NCI-H748 treated with DMSO at 0.1 percent for 48 hours (cell line): ENCODE measurements at regions not wholly inside any gene's neighbourhood (a gene's known extent, or its start where the extent isn't known, plus 50 kb on each side); places are given as distances from the start of the nearest gene placed in this dataset.

ENCODE experiments used
- DNase-seq: peaks from one replicate; lab custom pipeline; 2025; lab: John Stamatoyannopoulos, UW

DNA sequence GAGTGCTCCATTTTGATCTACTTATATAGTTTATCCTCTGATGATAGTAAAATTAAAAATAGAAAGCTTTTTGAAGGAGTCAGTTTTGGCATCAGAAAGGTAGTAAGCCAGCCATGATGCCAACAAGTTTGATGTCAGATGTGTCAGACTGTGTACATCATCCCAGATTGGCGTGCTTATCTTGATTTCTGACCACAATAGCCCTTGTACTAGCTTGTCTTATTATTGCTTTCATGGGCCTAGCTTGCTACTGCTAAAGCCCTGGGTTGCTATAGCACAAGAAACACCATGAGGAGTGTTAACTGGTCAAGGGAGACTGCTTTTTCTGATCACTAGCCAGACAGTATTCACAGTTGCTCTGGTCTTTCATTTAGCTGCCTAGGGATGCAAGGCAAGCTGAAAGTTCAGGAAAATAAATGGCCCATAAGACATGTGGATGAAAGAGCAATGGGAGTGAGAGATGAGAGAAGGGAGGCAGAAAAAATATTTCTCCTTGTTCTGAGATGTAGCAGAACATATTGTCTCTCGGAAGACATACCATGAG is 1038.5 kb downstream of the JRKL start:
- DNase-seq = no peak

DNA sequence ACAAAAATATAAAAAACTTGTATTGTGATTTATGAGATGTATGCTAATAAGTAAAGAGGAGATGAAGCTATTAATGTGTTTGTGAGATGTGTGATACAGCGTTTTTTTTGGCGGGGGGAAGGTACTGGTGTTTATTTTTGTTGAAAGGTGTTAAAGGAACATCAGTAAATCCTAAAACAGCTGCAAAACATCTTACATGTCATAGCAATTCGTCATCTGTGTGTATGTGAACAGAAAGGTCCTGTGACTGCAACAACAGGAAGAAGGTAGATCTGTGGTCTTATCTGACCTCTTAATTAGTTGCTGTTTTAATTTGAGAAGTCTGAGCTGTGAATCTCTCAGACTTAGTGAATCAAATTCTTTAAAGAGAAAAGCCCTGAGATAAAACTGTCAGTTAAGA is 1041.1 kb downstream of the JRKL start:
- no peak for DNase-seq

DNA sequence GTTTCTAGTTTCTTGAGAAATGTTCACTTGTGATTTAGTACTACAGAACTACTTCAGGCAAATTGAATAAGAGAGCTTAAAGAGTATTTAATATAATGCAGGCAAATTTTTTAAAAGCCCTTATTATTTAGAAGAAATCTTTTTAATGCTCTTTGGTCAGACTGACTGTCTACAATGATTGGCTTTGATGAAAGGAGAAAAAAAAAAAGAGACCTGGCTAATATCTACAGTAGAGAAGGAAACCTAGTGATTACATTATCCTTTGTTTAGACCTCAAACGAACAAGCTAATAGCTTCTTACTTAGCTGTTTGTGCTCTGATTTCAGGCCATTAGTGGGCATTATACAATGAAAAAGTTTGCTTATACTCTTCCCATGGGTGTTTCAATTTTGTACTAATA is 1043.1 kb downstream of the JRKL start:
- DNase-seq = no peak

DNA sequence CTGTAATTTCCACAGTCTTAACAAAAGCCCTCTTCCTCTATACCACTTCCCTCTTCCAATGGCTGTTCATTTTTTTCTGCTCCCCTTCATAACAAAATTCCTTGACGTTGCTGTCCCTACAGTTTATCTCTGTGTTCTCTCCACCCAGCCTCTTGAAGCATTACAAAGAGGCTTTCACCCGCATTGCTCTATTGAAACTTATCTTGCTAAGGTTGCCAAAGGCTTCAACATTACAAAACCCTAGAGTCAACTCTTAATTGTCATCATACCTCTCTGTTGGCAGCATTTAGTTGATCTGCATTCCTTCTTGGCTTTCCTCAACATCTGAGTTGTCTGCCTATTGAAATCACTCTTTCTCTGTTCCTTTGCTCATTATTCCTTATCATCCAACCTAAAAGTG is 1055.7 kb downstream of the JRKL start:
- DNase-seq = no peak

DNA sequence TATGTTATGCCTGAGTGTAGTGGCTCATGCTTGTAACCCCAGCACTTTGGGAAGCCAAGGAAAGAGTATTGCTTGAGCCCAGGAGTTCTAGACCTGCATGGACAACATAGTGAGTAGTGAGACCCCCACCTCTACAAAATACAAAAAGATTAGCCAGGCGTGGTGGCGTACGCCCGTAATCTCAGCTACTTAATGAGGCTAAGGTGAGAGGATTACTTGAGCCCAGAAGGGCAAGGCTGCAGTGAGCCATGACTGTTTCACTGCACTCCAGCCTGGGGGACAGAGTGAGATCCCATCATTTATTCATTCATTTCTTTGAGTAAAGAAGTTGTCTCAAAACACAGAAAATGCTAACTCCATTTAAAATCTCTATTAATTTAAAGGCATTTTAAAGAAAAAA is 1061.6 kb downstream of the JRKL start:
- no peak for DNase-seq

DNA sequence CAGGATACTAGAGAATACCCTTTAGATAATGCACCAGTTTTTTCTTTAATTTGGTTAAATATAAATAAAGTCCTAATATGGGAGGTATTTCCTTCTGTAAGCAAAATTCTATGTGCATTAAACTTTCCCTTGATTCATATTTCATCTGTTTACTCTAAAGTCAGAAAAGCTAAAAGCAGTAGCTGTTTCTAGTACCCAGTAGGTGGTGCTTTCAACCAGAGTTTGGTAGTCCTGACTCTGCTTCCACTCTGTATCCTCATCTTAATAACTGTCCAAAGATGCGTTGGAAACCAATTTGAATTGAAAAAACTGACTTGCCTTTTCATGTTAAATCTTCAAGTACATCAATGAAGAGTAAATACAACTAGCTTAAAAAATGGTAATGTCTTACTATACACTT is 1065.2 kb downstream of the JRKL start:
- peak; percentile 62 for DNase-seq

DNA sequence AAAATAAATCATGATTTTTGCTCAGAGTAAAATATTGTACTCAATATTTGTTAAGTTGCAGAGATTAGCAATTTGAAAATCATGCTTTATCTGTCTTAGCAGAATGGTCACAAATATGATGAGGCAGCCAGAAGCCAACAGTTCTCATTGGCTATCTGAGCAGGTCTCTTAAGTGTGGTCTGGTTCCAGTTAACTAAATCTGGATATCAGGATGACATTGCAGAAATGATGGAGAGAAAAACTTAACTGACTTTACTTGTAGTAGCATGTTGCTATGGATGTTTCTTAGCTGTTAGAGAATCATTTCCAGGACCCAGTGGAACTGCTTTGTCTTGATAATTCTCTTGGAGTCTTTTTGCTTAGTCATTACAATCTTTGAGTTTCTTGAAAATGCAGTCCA is 1070.3 kb downstream of the JRKL start:
- DNase-seq = no peak

DNA sequence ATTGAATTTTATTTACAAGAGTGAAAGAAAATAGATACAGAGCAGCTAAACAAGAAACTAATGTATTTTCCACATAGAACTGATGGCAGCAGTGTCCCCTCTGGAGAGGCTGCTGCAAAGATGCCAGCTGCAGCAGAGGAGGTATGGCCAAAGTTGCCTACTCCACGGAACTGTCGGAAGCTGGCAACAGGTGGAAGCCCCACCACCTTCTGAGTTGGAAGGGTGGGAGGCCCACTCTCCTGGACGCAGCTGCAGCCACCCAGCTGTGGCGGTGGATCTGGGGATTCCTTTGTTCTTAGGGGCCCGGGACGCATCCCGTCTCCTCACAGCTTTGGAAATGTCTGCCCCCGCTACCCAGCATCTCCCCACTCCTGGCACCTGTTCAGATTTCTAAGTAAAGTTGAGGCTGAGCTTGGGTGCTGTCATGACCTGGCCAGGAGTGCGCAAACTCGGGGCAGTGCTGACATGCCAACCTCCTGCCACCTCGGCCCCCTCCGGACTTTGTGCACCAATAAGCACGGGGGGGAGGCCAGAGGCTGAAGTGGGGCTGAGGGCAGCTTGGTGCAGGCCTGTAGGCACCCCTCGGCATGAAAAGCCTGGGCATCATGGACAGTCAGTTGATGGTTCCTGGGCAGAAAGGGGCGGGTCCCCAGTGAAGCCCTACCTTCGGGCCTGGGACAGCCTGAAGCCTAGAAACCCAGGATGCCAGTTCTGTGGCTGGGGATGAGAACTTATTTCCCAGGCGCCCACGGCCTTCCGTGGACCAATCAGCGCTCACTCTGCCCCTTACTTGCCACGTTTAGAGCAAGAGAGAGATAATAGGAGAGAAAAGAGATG is 1071.4 kb downstream of the JRKL start:
- DNase-seq = no peak

DNA sequence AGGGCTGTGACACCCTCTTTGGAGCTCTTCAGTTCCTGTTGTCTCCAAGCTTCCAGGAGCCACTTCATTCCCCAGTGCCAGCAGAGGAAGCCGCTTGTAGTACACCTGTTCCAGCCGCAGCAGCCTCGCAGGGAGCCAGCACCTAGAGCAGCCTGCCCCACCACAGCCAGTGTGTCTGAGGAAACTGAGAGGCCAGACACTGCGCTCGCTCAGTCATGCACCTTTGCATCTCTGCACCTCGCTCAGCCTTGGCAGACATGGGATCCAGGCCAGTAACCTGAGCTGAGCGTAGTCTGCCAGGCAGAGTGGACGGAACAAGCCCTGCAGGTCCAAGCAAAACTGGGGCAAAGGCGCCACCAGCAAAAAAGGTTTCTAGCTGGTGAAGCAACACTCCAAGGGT is 1072.1 kb downstream of the JRKL start:
- no peak for DNase-seq

DNA sequence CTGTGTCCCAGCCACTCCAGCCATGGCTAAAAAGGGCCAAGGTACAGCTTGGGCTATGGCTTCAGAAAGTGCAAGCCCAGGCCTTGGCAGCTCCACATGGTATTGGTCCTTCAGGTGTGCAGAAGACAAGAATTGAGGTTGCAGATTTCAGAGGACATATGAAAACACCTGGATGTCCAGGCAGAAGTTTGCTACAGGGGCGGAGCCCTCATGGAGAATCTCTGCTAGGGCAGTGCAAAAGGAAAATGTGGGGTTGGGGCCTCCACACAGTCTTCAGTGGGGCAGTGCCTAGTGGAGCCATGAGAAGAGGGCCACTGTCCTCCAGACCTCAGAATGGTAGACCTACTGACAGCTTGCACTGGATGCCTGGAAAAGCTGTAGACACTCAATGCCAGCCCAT is 1074.1 kb downstream of the JRKL start:
- no peak for DNase-seq

DNA sequence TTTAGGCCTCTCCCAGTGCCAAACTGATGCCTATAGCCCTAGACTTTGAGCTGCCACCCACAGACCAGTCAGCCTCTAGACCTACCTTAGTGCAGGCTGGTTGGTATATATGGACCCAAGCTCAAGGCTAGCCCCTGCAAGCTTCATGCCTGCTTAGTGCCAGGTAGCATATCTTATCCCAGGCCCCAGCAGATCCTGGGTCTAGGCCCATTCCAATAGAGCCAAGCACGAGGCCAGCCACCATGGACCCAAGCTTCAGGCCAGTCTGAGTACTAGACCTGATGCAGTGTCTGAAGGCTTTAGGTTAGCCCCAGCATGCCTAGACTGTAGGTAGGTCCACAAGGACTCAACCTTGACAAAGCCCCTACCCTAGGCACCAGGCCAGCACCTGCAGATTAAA is 1081.7 kb downstream of the JRKL start:
- DNase-seq = no peak

DNA sequence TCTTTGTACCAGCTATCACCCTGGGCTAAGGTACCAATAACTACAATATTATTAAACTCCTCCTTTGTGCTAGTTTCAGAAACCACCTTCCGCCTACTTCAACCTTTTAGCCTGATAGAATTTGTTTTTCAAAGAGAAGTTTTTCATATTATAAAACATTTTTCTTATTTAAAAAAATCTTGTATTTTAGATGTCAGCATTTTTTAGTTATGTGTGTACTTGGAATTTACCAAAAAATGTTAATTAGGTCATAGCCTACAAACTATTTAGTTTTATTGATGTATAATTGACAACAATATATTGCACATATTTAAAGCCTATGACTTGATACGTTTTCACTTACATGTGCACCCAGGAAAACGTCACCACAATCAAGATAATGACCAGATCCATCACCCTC is 1097.6 kb downstream of the JRKL start:
- DNase-seq = no peak

DNA sequence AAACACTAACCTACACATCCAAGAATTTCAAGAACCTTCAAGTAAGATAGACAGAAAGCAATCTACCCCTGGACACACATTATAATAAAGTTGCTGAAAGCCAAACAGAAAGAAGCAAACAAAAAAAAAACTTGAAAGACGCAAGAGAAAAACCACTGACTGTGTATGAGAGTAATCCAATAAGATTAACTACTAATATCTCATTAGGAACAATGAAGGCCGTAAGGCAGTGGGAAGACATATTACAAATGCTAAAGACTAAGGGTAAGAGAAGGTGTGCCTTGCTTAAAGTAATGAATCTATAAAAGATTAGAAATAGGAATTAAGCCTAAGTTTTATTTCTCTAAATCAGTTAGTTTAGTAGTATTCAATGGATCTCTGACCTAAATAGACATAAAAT is 1109.1 kb downstream of the JRKL start:
- DNase-seq = no peak

DNA sequence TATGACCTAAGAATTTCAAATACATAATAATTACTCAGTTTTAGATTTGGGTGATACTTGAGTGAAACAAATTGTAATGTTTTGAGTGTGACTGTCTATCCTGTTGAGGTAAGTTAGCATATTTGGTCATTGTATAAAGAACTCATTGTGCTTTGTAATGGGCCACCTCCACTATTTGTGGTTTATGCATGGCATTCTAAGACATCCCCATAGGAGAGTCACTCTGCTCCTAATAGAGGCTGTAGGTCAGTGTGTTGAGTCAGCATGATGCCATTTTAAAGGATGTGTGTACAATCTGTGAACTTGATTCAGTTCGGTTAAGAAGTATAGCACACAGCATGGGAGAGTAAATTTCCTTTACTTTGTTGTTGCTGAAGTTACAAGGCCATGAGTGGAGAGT is 1112.4 kb downstream of the JRKL start:
- DNase-seq = no peak

DNA sequence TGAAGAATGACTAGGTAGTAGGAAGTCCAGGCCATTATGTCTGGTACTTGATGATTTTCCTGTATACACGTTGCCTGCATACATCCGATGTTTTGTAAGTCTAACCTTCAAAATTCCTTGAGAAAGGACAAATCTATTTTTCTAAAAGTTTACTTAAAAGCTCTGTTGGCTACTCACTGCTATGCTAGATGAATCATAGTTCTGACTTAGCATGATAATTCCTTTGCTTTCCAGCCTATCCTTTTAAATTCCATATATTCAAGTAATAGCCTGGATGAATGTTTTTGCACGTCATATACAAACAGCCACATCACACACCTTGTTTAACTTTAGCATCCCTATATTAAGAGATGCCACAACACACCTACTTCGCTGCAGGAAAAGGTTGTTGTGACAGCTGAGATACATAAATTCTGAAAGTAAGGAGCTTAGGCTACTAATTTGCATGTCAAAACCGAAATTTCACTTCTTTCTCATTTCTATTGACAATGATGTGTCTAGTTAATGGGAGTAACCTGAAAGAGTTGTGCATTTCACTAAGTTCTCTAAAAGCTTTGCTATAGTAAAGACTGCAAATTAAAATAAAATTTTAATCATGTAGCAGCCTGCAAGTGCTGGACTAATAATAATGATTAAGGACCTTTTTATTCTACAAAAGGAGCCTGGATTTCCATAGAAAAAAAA is 1116.4 kb downstream of the JRKL start:
- DNase-seq = no peak

DNA sequence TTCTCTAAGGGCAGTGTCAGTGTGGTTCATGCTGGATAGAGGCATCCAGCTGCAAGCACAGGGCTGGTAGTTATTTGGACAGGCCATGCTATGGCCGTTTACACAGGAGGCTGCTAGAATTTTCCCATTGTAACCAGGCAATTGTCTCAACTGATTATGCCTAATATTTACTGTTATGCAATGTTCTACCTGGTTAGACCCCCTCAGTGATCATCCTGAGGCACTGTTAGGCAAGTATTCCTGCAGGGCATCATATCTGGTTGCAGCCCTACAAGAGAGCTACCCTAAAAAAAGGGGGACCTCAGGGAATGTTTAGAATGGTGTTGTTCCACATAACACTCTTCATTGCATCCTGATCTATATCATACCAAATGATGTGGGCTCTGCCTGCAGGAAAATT is 1124.6 kb downstream of the JRKL start:
- DNase-seq = no peak

DNA sequence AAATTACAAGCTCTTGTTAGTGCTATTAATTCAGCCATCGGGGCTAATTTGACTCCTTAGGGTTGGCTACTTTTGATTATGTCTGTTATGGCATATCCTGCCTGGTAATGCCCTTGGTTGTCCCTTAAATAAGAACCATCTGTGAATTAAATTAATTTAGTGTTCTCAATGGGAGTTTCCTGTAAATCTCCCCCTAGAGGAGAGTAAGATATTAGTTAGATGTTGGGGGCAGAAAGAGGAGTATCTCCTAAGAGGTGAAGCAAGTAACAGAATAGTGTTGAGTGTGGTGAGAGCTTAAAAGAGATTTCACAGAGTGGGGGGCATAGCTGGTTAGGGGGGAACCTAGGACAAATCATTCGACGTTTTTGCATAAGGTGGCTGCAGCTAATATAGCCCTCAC is 1126.9 kb downstream of the JRKL start:
- DNase-seq = no peak

DNA sequence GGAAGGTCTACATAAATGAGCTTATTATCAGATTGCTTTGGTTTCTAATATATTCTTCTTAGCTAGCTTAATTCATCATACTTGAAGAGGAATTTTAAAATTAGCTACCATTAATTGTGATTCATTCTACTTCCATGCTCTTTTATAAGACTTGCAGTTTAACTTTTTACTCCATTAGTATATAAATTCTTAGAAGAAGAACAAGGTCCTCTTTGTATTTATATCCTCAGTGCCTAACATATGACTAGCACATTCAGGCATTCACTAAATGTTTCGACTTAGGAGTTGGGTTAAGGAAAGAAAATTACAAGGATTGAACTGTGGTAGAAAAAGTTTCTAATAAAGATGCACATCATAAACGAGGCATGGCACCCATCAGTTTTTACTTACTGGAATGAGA is 1135.5 kb downstream of the JRKL start:
- DNase-seq = no peak

DNA sequence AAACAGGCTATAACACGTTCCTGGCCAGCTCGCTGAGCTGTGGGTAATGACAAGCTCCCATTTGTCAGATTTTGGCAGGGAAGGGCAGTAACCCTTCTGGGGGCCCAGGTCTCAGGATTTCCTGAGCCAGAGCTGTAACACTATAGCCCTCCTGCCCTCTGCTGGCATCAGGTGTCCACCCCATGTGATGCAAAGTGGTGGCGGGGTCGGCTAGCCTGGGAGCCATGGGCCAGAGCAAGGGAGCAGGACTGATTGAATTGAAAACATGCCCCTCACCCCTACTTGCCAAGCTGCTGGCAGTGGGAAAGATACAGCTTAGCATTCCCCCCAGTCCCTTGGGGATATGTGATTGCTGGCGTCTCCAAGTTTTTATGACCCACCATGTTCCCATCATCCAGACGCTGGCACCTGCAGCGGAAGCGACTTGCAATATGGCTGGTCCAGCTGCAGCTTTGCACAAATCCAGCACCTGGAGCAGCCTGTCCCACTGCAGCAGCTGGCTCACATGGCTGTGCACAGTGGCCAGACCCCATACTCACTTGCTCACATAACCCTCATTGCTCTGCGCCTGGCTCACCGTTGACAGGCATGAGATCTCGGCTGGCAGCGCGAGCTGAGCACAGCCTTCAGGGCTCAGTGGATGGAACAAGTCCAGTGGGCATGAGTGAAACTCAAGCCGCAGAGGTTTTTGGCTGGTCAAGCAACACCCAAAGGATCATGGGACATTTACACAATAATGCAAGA is 1147.8 kb downstream of the JRKL start:
- DNase-seq = no peak

DNA sequence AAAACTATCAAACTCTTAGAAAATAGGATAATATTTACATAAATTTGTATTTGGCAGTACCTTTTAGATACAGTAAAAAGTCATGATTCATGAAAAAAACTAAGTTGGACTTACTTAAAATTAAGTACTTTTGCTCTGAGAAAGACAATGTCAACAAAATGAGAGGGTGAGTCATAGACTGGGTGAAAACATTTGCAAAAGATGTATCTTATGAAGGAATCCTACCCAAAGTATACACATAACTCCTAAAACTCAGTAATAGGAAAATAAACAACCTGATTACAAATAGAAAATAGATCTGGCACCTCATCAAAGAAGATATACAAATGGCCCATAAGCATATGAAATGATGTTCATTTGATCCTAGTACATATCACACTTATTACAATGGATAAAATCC is 1154.6 kb downstream of the JRKL start:
- DNase-seq = no peak

DNA sequence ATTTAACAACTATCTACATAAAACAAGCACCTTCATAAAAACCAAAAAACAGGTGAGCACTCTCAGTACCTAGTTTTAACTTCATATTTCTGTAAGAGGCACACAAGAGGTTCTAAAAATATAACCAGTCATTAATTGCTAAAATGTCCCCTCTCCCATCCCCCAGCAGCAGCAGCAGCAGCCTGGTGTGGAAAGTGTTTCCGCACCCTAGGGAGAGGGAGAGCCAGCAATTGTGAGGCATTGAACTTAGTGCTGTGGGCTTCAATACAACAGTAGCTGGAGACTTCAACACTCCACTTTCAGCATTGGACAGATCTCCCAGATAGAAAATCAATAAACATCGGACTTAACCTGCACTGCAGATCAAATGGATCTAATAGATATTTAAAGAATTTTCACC is 1158.5 kb downstream of the JRKL start:
- no peak for DNase-seq

DNA sequence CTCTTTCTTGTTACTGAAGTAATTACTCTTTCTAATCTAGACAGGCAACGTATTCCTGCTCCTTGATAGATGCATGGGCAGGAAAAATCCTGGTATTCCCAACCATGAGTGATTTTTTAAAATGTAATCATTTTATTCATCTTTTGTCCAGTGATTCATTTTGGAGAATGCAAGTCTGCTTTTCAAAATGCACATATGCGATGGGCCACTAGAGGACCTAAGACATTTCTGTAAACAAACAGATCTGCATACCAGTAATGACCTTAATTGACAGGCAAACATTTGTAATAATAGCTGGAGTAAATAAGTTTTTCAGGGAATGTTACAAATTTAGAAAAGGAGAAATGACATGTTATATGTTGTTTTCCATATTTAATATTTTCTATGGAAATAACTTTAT is 1167.6 kb downstream of the JRKL start:
- no peak for DNase-seq

DNA sequence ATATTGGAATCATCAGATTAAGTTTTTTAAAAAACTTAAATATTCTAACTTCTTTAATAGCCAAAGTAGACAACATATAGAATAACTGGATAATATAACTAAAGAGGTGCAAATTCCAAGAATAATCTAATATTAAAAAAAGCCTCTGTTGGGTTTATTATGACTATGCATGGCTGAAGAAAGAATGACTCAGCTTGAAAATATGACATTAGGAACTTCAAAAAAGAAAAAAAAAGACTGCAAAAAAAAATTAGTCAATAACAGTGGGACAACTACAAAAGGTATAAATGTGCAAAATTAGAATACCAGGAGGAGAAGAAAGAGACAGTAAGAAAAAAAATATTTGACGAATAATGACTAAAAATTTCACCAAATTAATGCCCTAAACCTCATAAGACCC is 1178.0 kb downstream of the JRKL start:
- no peak for DNase-seq
